HG03575 (cell line): ENCODE measurements at regions not wholly inside any gene's neighbourhood (a gene's known extent, or its start where the extent isn't known, plus 50 kb on each side); places are given as distances from the start of the nearest gene placed in this dataset.

Experiments used
- ATAC-seq: cut with Tn5 transposase; IDR thresholded peaks from one replicate; pipeline ENCODE4 v1.9.1; 2021; ENCODE audit not compliant: unreplicated experiment, insufficient number of reproducible peaks, low FRiP score; ENCODE audit errors: extremely low read depth

- ATAC-seq = no peak
These were observed 152.7 kb upstream of the EDNRA start for GRCh38 chr4:147328189-147328588.

GRCh38 chr4:147328756-147329446, 152.0 kb upstream of the EDNRA start:
- ATAC-seq = no peak

- no peak for ATAC-seq
These were observed 148.8 kb upstream of the EDNRA start for GRCh38 chr4:147332091-147332490.

GRCh38 chr4:147334478-147334877, 146.4 kb upstream of the EDNRA start:
- ATAC-seq = no peak

- ATAC-seq = no peak
These were observed 145.7 kb upstream of the EDNRA start for GRCh38 chr4:147335183-147335582.

GRCh38 chr4:147336252-147336651, 144.6 kb upstream of the EDNRA start:
- no peak for ATAC-seq

GRCh38 chr4:147339100-147339499, 141.8 kb upstream of the EDNRA start:
- no peak for ATAC-seq

GRCh38 chr4:147340111-147340510, 140.8 kb upstream of the EDNRA start:
- ATAC-seq = no peak

- peak; percentile 27 for ATAC-seq
These were observed 140.2 kb upstream of the EDNRA start for GRCh38 chr4:147340591-147341120.

GRCh38 chr4:147343692-147344091, 137.2 kb upstream of the EDNRA start:
- ATAC-seq = no peak

- ATAC-seq = no peak
These were observed 135.2 kb upstream of the EDNRA start for GRCh38 chr4:147345662-147346061.

- ATAC-seq = no peak
These were observed 133.7 kb upstream of the EDNRA start for GRCh38 chr4:147347217-147347616.

- no peak for ATAC-seq
These were observed 131.7 kb upstream of the EDNRA start for GRCh38 chr4:147349193-147349592.

- ATAC-seq = no peak
These were observed 129.7 kb upstream of the EDNRA start for GRCh38 chr4:147351083-147351787.

- no peak for ATAC-seq
These were observed 126.7 kb upstream of the EDNRA start for GRCh38 chr4:147354237-147354636.

- ATAC-seq = no peak
These were observed 125.8 kb upstream of the EDNRA start for GRCh38 chr4:147355032-147355656.

- no peak for ATAC-seq
These were observed 125.0 kb upstream of the EDNRA start for GRCh38 chr4:147355847-147356246.

- no peak for ATAC-seq
These were observed 120.6 kb upstream of the EDNRA start for GRCh38 chr4:147360301-147360700.

GRCh38 chr4:147361726-147362125, 119.2 kb upstream of the EDNRA start:
- no peak for ATAC-seq

GRCh38 chr4:147362938-147363337, 118.0 kb upstream of the EDNRA start:
- no peak for ATAC-seq
